ENCODE measurements at regions not wholly inside any gene's neighbourhood (a gene's known extent, or its start where the extent isn't known, plus 50 kb on each side); places are given as distances from the start of the nearest gene placed in this dataset.

DNA sequence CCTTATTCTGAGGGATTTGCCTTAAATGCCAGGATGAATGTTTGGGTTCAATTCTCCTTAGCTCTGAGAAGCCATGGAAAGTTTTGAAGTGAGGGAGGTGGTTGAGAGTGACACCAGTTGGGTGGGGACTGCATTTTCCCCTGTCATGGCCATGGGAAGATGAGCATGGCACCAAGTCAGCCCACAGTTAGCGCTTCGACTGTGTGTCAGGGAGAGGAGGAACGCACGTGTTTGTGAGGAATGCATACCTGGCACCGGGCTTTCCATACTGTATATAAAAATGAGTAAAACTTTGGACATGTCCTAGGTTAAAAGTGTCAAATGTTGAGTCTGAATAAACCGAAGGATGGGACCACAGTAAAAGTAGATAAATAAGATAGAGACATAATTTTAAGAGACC, 187.5 kb upstream of the KL start:
- Histone ChIP-seq H2AFZ (ENCODE audit: low read depth, low read length) (no peak overlapping the region), H3K4me2 (ENCODE audit: low read length) (no peak overlapping the region), H4K20me1 (ENCODE audit: insufficient read depth) (no peaks in the 10 kb centered on the region), H3K36me3 (ENCODE audit: insufficient read depth, low read length) (no peaks in the 10 kb centered on the region), H3K79me2 (replicated peaks; ENCODE audit: insufficient read depth, low read length) (no peaks in the 10 kb centered on the region), H3K9me3 (ENCODE audit: low read length) (no peaks in the 10 kb centered on the region), H3K9ac (ENCODE audit: low read length) (no peak overlapping the region), H3K27ac (ENCODE audit: low read length) (no peak overlapping the region), H3K9me2 (ENCODE audit: insufficient read depth, low read length) (no peaks in the 10 kb centered on the region), H3F3A (ENCODE audit: insufficient read depth, low read length, poor library complexity, severe bottlenecking) (no peaks in the 10 kb centered on the region), H3K4me3 (ENCODE audit: low read length) (no peak overlapping the region), H3K27me3 (ENCODE audit: insufficient read depth, low read depth, low read length) (no peaks in the 10 kb centered on the region)
- TF ChIP-seq EZH2 (IDR thresholded peaks at IDR 0.05; ENCODE audit: borderline replicate concordance, insufficient read depth, low read length, poor library complexity, severe bottlenecking) (no peak), POLR2AphosphoS5 (IDR thresholded peaks at IDR 0.05) (no peak), TAF1 (IDR thresholded peaks at IDR 0.05; ENCODE audit: low read depth) (no peak), EP300 (conservative IDR thresholded peaks at IDR 0.05; ENCODE audit: poor library complexity, severe bottlenecking) (no peak), MXI1 (conservative IDR thresholded peaks at IDR 0.05; ENCODE audit: poor library complexity, severe bottlenecking) (no peak), SMC3 (conservative IDR thresholded peaks at IDR 0.05; ENCODE audit: poor library complexity) (no peak), RAD21 (conservative IDR thresholded peaks at IDR 0.05) (no peak)
- TF ChIP-seq, protein P1, sequence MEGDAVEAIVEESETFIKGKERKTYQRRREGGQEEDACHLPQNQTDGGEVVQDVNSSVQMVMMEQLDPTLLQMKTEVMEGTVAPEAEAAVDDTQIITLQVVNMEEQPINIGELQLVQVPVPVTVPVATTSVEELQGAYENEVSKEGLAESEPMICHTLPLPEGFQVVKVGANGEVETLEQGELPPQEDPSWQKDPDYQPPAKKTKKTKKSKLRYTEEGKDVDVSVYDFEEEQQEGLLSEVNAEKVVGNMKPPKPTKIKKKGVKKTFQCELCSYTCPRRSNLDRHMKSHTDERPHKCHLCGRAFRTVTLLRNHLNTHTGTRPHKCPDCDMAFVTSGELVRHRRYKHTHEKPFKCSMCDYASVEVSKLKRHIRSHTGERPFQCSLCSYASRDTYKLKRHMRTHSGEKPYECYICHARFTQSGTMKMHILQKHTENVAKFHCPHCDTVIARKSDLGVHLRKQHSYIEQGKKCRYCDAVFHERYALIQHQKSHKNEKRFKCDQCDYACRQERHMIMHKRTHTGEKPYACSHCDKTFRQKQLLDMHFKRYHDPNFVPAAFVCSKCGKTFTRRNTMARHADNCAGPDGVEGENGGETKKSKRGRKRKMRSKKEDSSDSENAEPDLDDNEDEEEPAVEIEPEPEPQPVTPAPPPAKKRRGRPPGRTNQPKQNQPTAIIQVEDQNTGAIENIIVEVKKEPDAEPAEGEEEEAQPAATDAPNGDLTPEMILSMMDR (IDR thresholded peaks at IDR 0.05; ENCODE audit: poor library complexity, severe bottlenecking), result no peak
- TF ChIP-seq, protein P2, sequence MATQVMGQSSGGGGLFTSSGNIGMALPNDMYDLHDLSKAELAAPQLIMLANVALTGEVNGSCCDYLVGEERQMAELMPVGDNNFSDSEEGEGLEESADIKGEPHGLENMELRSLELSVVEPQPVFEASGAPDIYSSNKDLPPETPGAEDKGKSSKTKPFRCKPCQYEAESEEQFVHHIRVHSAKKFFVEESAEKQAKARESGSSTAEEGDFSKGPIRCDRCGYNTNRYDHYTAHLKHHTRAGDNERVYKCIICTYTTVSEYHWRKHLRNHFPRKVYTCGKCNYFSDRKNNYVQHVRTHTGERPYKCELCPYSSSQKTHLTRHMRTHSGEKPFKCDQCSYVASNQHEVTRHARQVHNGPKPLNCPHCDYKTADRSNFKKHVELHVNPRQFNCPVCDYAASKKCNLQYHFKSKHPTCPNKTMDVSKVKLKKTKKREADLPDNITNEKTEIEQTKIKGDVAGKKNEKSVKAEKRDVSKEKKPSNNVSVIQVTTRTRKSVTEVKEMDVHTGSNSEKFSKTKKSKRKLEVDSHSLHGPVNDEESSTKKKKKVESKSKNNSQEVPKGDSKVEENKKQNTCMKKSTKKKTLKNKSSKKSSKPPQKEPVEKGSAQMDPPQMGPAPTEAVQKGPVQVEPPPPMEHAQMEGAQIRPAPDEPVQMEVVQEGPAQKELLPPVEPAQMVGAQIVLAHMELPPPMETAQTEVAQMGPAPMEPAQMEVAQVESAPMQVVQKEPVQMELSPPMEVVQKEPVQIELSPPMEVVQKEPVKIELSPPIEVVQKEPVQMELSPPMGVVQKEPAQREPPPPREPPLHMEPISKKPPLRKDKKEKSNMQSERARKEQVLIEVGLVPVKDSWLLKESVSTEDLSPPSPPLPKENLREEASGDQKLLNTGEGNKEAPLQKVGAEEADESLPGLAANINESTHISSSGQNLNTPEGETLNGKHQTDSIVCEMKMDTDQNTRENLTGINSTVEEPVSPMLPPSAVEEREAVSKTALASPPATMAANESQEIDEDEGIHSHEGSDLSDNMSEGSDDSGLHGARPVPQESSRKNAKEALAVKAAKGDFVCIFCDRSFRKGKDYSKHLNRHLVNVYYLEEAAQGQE (IDR thresholded peaks at IDR 0.05; ENCODE audit: borderline replicate concordance), result no peak

DNA sequence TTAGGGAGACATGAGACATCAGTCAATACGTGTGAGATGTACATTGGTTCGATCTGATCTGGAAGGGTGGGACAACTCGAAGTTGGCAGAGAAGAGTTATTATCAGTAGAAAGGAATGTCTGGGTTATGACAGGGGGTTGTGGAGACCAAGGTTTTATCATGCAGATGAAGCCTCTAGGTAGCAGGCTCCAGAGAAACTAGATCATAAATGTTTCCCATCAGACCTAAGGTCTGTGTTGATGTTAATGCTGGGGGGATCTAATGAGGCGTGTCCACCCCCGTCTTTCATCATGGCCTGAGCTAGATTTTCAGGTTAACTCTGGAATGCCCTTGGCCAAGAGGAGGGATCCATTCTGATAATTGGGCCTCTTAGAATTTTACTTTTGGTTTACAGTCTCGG, 187.0 kb upstream of the KL start:
- H3K9ac ChIP-seq (ENCODE audit: low read length), result no peak overlapping the region
- H3K27me3 ChIP-seq (ENCODE audit: insufficient read depth, low read depth, low read length), result no peaks in the 10 kb centered on the region
- no peak overlapping the region for H2AFZ ChIP-seq (ENCODE audit: low read depth, low read length)
- no peaks in the 10 kb centered on the region for H3F3A ChIP-seq (ENCODE audit: insufficient read depth, low read length, poor library complexity, severe bottlenecking)
- no peaks in the 10 kb centered on the region for H3K79me2 ChIP-seq (replicated peaks; ENCODE audit: insufficient read depth, low read length)
- H3K4me3 ChIP-seq (ENCODE audit: low read length), result no peak overlapping the region
- H3K27ac ChIP-seq (ENCODE audit: low read length), result no peak overlapping the region
- TF ChIP-seq POLR2AphosphoS5 (IDR thresholded peaks at IDR 0.05) (no peak), MXI1 (conservative IDR thresholded peaks at IDR 0.05; ENCODE audit: poor library complexity, severe bottlenecking) (no peak), TAF1 (IDR thresholded peaks at IDR 0.05; ENCODE audit: low read depth) (no peak)
- H3K9me3 ChIP-seq (ENCODE audit: low read length), result no peaks in the 10 kb centered on the region
- no peak overlapping the region for H3K4me2 ChIP-seq (ENCODE audit: low read length)
- no peaks in the 10 kb centered on the region for H3K9me2 ChIP-seq (ENCODE audit: insufficient read depth, low read length)
- H4K20me1 ChIP-seq (ENCODE audit: insufficient read depth), result no peaks in the 10 kb centered on the region
- H3K36me3 ChIP-seq (ENCODE audit: insufficient read depth, low read length), result no peaks in the 10 kb centered on the region
